GM21737 (cell line): ENCODE measurements at regions not wholly inside any gene's neighbourhood (a gene's known extent, or its start where the extent isn't known, plus 50 kb on each side); places are given as distances from the start of the nearest gene placed in this dataset.

Source experiments
- ATAC-seq: cut with Tn5 transposase; IDR thresholded peaks from one replicate; pipeline ENCODE4 v1.9.1; 2021; ENCODE audit warnings: mild to moderate bottlenecking, moderate library complexity; ENCODE audit not compliant: unreplicated experiment

- no peak for ATAC-seq
Observed at GRCh38 chr13:21997726-21998125, 326.9 kb downstream of the FGF9 start.

GRCh38 chr13:21998279-21998990 is 327.6 kb downstream of the FGF9 start:
- no peak for ATAC-seq

- no peak for ATAC-seq
Observed at GRCh38 chr13:21999666-22000065, 328.8 kb downstream of the FGF9 start.

- no peak for ATAC-seq
Observed at GRCh38 chr13:22000191-22000590, 329.3 kb downstream of the FGF9 start.

GRCh38 chr13:22001336-22001735 is 330.5 kb downstream of the FGF9 start:
- no peak for ATAC-seq

GRCh38 chr13:22002893-22003292 is 332.0 kb downstream of the FGF9 start:
- ATAC-seq, result no peak

GRCh38 chr13:22009500-22009899 is 338.6 kb downstream of the FGF9 start:
- no peak for ATAC-seq

- ATAC-seq, result no peak
Observed at GRCh38 chr13:22009937-22010336, 339.1 kb downstream of the FGF9 start.

- no peak for ATAC-seq
Observed at GRCh38 chr13:22012686-22013085, 341.8 kb downstream of the FGF9 start.

GRCh38 chr13:22014469-22014868 is 343.6 kb downstream of the FGF9 start:
- no peak for ATAC-seq

GRCh38 chr13:22017226-22017625 is 346.4 kb downstream of the FGF9 start:
- peak; percentile 96 for ATAC-seq

GRCh38 chr13:22018076-22018835 is 347.4 kb downstream of the FGF9 start:
- no peak for ATAC-seq

- ATAC-seq, result no peak
Observed at GRCh38 chr13:22018836-22019210, 347.9 kb downstream of the FGF9 start.

GRCh38 chr13:22024381-22024994 is 353.6 kb downstream of the FGF9 start:
- no peak for ATAC-seq

GRCh38 chr13:22027566-22027965 is 356.7 kb downstream of the FGF9 start:
- ATAC-seq, result no peak

- no peak for ATAC-seq
Observed at GRCh38 chr13:22028831-22029230, 358.0 kb downstream of the FGF9 start.

GRCh38 chr13:22030321-22030720 is 359.4 kb downstream of the FGF9 start:
- ATAC-seq, result no peak

- no peak for ATAC-seq
Observed at GRCh38 chr13:22031702-22032286, 360.9 kb downstream of the FGF9 start.

GRCh38 chr13:22032905-22033304 is 362.0 kb downstream of the FGF9 start:
- no peak for ATAC-seq

GRCh38 chr13:22039961-22040360 is 369.1 kb downstream of the FGF9 start:
- ATAC-seq, result no peak

- ATAC-seq, result no peak
Observed at GRCh38 chr13:22040810-22041364, 370.0 kb downstream of the FGF9 start.
